ENCODE measurements at regions not wholly inside any gene's neighbourhood (a gene's known extent, or its start where the extent isn't known, plus 50 kb on each side); places are given as distances from the start of the nearest gene placed in this dataset.

DNA sequence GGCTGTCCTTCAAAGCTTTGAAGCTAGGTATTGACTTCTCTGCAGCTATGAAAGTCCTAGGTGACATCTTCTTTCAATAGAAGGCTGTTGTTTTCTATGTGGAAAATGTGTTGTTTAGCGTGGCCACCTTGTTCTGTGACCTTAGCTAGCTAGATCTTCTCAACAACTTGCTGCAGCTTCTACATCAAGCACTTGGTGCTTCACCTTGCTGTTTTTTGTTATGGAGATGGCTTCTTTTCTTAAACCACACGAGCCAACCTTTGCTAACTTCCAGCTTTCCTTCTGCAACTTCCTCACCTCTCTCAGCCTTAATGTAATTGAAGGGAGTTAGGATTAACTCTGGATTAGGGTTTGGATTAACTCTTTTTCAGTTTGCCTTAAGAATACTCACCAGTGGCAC, 128.6 kb upstream of the MMS22L start:
- 30% methylated on average over 2 of the region's 2 CpGs for WGBS
- no peaks in the 10 kb centered on the region for H3K9me3 ChIP-seq
- no peaks in the 10 kb centered on the region for H3K36me3 ChIP-seq
- H3K4me3 ChIP-seq, result no peak overlapping the region
- no peak for DNase-seq (ENCODE audit: low spot score in 2 of 2)
- TF ChIP-seq POLR2A (IDR thresholded peaks at IDR 0.05) (no peak), EP300 (IDR thresholded peaks at IDR 0.05) (no peak), POLR2AphosphoS5 (IDR thresholded peaks at IDR 0.05) (no peak)
- TF ChIP-seq, protein P1, sequence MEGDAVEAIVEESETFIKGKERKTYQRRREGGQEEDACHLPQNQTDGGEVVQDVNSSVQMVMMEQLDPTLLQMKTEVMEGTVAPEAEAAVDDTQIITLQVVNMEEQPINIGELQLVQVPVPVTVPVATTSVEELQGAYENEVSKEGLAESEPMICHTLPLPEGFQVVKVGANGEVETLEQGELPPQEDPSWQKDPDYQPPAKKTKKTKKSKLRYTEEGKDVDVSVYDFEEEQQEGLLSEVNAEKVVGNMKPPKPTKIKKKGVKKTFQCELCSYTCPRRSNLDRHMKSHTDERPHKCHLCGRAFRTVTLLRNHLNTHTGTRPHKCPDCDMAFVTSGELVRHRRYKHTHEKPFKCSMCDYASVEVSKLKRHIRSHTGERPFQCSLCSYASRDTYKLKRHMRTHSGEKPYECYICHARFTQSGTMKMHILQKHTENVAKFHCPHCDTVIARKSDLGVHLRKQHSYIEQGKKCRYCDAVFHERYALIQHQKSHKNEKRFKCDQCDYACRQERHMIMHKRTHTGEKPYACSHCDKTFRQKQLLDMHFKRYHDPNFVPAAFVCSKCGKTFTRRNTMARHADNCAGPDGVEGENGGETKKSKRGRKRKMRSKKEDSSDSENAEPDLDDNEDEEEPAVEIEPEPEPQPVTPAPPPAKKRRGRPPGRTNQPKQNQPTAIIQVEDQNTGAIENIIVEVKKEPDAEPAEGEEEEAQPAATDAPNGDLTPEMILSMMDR (IDR thresholded peaks at IDR 0.05), result no peak
- H3K4me1 ChIP-seq, result no peaks in the 10 kb centered on the region
- H3K27ac ChIP-seq, result no peak overlapping the region
- no peaks in the 10 kb centered on the region for H3K27me3 ChIP-seq

DNA sequence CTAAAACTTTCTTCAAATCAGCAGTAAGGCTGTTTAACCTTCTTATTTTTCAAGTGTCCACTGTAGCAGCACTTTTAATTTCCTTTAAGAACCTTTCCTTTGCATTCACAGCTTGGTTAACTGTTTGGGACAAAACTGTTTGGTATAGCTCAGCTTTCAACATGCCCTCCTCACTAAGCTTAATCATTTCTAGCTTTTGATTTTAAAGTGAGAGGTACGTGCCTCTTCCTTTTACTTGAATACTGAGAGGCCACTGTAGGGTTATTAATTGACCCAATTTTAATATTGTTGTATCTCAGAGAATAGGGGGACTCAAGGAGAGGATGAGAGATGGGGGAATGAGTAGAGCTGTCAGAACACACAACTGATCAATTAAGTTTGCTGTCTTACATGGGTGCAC, 129.5 kb upstream of the MMS22L start:
- H3K9me3 ChIP-seq, result no peaks in the 10 kb centered on the region
- 65% methylated on average over 1 of the region's 1 CpG for WGBS
- no peak overlapping the region for H3K4me3 ChIP-seq
- TF ChIP-seq POLR2A (IDR thresholded peaks at IDR 0.05), result no peak
- TF ChIP-seq, protein P1 (IDR thresholded peaks at IDR 0.05), result no peak
- no peaks in the 10 kb centered on the region for H3K4me1 ChIP-seq
- H3K27me3 ChIP-seq, result no peaks in the 10 kb centered on the region
- no peak for DNase-seq (ENCODE audit: low spot score in 2 of 2)
- no peaks in the 10 kb centered on the region for H3K36me3 ChIP-seq
- H3K27ac ChIP-seq, result no peak overlapping the region

DNA sequence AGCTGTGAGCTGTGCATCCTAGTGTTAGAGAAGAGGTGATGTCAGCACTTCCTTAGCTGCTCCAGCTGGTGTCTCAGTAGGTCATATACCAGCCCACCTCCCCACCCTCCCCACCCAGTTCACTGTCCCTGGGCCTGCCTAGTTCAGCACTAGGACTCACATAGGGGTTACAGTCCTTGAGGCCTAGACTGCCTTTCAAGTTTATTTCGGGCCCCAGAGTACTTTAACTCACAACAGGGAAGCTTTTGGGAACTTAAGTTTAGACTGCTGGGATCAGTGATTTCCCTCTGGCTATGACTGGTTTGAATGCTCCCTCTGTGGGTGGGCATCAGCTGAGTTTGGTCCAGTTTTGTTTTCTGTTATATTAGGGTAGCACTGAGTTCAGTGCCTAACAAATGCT, 139.2 kb upstream of the MMS22L start:
- 63% methylated on average over 1 of the region's 1 CpG for WGBS

DNA sequence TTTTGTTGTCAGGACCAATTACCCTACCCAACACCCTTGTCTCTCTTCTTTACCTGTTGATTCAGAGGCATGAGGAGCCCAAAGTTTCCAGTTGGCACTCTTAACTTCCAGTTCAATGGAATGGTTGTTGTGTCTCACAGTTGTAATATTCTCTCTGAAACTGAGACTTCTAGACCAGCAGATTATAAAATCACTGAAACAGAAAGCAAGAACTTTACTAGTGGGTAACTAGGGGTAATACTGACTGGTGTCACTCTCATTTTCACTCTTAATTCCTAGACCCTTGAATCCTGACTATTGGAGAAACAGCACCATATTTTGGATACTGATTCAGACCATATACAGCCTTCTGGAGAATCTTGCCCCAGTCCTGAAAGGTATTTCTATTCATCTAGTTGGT, 140.2 kb upstream of the MMS22L start:
- Histone ChIP-seq H3K4me3 (no peak overlapping the region), H3K9me3 (no peaks in the 10 kb centered on the region), H3K4me1 (no peaks in the 10 kb centered on the region), H3K27me3 (no peaks in the 10 kb centered on the region), H3K27ac (no peak overlapping the region), H3K36me3 (no peaks in the 10 kb centered on the region)
- no peak for DNase-seq (ENCODE audit: low spot score in 2 of 2)
- no peak for TF ChIP-seq POLR2AphosphoS5 (IDR thresholded peaks at IDR 0.05)
- TF ChIP-seq, protein P1 (IDR thresholded peaks at IDR 0.05), result no peak
- TF ChIP-seq EP300 (IDR thresholded peaks at IDR 0.05), result no peak
- no peak for TF ChIP-seq POLR2A (IDR thresholded peaks at IDR 0.05)

More for the DNA sequence above, 139.2 kb upstream of the MMS22L start:
- DNase-seq (ENCODE audit: low spot score in 2 of 2), result no peak
- Histone ChIP-seq H3K4me1 (no peaks in the 10 kb centered on the region), H3K9me3 (no peaks in the 10 kb centered on the region), H3K27ac (no peak overlapping the region), H3K27me3 (no peaks in the 10 kb centered on the region), H3K4me3 (no peak overlapping the region), H3K36me3 (no peaks in the 10 kb centered on the region)
- TF ChIP-seq, protein P1 (IDR thresholded peaks at IDR 0.05), result no peak
- TF ChIP-seq POLR2A (IDR thresholded peaks at IDR 0.05) (no peak), EP300 (IDR thresholded peaks at IDR 0.05) (no peak), POLR2AphosphoS5 (IDR thresholded peaks at IDR 0.05) (no peak)

DNA sequence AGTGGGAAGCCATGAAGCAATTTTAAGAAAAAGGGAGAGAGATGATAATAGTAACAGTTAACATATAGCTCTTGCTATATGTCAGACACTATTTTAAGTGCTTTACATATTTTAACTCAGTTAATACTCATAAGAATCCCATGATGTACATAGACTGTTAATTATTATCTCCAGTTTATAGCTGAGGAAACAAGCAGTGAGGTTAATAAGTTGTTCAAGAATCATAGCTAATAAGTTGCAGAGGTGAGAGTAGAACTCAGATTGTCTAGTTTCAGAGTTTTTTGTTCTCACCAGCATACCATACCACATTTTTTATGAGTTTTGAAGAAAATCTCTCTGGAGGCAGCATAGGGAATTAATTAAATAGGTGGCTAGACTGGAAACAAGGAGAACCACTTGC, 144.6 kb upstream of the MMS22L start:
- TF ChIP-seq POLR2A (IDR thresholded peaks at IDR 0.05) (no peak), EP300 (IDR thresholded peaks at IDR 0.05) (no peak), POLR2AphosphoS5 (IDR thresholded peaks at IDR 0.05) (no peak)
- TF ChIP-seq, protein P1 (IDR thresholded peaks at IDR 0.05), result no peak
- H3K4me3 ChIP-seq, result no peak overlapping the region
- no peak overlapping the region for H3K27ac ChIP-seq
- H3K4me1 ChIP-seq, result no peaks in the 10 kb centered on the region
- no peaks in the 10 kb centered on the region for H3K27me3 ChIP-seq
- H3K9me3 ChIP-seq, result no peaks in the 10 kb centered on the region
- no peak for DNase-seq (ENCODE audit: low spot score in 2 of 2)
- H3K36me3 ChIP-seq, result no peaks in the 10 kb centered on the region
